EL (cell line): ENCODE measurements at regions not wholly inside any gene's neighbourhood (a gene's known extent, or its start where the extent isn't known, plus 50 kb on each side); places are given as distances from the start of the nearest gene placed in this dataset.
A peak's percentile ranks its signal among the peaks of the same experiment; 100 is the strongest.
"Not testable (repeated sequence)": the region's sequence is repeated elsewhere in the genome, so short reads cannot be mapped to it uniquely, and the experiment has no call there.

ENCODE experiments used
- DNase-seq: peaks from one replicate; pipeline ENCODE4 v3.0.0-alpha.2; 2016

- DNase-seq, result no peak
Measured at GRCh38 chr7:83306502-83306901, 143.8 kb upstream of the PCLO start.

- no peak for DNase-seq
Measured at GRCh38 chr7:83305027-83305426, 142.3 kb upstream of the PCLO start.

DNA sequence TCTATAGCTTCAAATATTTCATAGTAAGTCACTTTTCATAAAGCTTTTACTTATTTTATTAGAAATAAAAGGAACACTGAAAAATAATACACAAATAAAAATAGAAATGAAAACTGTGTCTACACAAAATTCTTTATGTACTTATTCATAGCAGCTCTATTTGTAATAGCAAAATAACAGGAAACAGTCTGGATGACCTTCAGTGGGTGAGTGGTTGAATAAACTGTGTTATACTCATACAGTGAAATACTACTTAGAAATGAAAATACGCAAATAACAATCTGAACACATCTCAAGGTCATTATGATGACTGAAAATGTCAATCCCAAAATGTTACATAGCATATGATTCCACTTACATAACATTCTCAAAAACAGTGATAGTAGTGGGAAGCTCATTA is 138.7 kb upstream of the PCLO start:
- no peak for DNase-seq

GRCh38 chr7:83290211-83290610 is 127.5 kb upstream of the PCLO start:
- DNase-seq, result no peak

GRCh38 chr7:83289419-83289993 is 126.8 kb upstream of the PCLO start:
- DNase-seq, result no peak

DNA sequence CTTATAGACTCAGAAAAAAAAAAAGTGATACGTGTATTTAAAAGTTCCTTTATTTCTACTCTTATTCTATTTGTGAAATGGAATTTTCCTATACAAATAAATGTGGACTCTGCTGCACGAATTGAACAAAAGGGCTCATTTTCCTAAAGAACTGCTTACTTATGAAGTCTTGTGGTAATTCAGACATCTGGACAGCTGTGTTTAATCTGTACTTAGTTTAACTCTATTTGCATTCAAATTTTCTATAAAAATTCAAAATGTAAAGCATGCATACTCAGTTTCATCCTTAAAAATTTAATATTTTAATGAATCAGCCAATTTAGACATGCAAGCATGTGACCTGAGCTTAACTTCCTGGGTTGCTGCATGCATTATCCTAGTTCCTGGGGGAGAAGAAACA is 118.0 kb upstream of the PCLO start:
- DNase-seq, result no peak

- no peak for DNase-seq
Measured at GRCh38 chr7:83276250-83276649, 113.6 kb upstream of the PCLO start.

DNA sequence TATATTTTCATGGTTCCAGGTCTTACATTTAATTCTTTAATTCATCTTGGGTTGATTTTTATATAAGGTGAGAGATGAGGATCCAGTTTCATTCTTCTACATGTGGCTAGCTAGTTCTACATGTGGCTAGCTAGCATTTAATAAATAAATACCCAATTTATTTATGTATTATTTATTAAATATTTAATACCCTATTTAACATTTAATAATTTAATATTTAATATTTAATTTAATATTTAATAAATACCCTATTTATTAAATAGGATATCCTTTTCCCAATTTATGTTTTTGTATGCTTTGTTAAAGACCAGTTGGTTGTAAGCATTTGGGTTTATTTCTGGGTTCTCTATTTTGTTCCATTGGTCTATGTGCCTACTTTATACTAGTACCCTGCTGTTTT is 111.0 kb upstream of the PCLO start:
- DNase-seq, result no peak

DNA sequence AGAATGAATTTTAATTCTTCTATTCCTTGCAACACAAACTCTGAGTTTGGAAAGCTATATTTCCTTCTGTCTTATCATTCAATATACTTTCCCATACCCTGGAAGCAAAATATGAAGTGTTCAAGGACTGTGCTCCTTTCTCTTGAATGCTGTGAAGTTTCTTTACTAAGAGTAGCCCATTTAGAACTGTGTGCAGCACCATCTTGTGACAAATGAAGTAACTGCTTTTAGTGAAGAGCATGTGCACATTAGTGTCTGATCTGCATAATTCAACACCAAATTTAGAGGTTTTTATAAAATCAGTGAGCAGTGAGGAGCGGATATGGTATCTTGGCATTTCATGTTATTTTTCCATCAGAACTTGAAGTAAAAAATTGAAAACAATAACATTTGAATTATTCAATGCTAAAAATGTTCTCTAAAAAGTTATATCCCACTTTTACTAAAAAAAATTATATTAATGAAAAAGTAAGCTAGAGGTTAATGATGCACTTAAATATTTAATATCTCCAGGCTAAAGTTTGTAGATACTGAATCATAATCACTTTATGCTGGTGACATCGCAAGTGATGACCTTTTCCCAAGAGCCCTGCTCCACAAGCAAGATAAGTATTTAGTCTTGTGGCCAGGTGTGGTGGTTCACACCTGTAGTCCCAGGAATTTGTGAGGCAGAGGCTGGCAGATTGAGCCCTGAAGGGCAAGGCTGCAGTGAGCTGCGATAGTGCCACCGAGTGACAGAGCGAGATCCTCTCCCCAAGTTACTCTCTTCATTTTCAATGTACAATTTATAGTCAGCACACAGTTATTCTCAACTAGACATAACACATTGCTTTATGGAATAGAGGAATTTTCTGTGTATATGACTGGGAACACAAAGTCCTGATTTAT is 108.8 kb upstream of the PCLO start:
- DNase-seq, result peak; percentile 5

DNA sequence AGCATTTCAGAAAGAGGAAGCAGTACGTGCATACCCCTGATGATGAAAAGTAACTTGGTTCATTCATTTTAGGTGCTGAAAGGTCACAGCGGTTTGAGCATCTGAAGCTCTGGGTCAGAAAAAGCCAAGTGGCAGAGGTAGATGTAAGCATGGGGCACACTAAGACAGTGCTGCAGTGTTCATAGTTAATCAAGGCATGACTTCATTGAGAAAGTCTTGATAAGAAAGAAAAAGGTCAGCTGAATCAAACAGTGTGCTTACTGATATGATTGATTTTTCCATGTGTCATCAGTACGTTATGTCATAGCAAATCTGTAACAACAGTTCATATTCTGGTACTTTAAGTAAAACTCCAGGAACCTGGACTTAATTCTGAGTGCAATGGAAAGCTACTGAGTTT is 107.7 kb upstream of the PCLO start:
- no peak for DNase-seq

DNA sequence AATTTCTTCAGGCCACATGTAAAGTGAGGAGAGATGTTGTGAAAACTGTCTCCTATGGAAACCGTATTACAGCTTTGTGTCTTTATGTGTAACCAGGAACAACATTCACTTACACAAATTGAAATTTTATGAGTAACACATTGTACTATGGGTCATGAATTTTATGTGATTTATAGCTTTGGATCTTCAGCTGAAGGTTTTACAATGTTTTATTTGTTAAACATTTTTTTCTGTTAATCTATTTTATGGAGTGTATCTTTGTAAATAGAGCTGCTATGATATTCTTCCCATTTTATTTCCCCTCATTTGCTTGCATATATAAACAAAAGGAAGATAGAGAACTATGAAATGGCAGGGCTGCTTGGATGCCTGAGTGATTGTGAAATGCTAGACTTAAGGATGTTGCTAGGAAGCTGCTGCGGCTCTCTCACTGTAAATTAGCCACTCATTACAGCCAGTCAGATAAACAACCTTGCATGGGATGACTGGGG is 104.5 kb upstream of the PCLO start:
- no peak for DNase-seq

DNA sequence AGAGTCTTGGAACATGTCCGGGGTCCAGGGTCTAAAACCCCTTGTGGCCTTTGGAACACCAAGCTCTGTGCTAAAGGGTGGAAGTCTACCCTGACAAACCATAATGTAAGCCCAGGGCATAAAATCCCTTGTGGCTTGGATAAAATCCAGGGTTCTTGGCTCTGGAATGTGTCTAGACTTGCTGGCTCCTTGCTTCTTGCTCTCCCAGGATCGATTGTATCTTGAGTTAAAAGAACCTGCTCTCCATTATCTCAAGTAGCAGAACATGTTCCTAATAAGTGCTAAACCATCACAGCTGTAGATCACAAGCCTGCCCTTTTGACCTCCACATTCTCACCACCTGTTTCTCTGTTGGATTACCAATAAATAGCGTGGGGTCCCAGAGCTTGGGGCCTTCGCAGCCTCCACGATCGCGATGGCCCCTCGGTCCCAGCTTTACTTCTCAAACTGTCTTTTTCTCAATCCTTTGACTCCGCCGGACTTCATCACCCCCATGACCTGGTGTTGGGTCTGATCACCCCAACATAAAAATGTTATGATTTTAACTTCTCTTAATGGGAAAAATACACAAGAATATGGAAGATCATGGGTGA is 100.9 kb upstream of the PCLO start:
- DNase-seq, result peak; percentile 32

GRCh38 chr7:83259064-83259463 is 96.4 kb upstream of the PCLO start:
- no peak for DNase-seq

DNA sequence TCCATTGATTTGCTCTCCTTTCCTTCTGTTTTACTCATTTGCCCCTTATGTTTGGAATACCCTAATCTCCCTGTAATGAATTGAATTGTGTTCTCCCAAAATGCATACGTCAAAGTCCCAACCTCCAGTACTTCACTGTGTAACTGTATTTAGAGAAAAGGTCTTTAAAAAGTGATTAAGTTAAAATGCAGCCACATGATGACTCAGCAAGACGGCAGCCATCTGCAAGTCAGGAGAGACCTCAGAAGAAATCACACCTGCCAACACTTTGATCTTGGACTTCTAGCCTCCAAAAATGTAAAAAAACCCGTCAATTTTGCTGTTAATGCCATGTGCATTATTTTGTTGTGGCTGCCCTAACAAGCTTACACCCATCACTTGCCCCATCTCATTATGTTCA is 85.3 kb upstream of the PCLO start:
- no peak for DNase-seq

- not testable (repeated sequence) for DNase-seq
Measured at GRCh38 chr7:83219231-83219630, 56.5 kb upstream of the PCLO start.

DNA sequence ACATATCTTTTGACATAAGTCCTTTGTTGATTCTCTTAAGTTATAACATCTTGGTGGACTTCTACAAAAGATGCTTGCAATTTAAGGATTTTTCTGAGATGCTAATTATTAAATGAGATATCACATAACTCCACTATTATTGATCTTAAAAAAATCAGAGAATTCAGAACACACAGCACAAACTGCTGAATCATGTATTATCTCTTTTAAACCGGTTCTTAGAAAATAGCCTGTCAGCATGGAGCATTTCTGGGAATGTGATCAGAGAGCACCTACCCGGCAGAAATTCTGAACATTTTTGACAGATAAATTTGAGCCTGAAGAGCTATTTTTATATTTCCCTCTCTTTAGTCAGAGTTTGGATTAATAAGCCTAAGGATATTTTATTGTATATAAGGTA is 50.2 kb upstream of the PCLO start:
- no peak for DNase-seq
